Epithelial cell of proximal tubule (primary cell): ENCODE measurements at regions not wholly inside any gene's neighbourhood (a gene's known extent, or its start where the extent isn't known, plus 50 kb on each side); places are given as distances from the start of the nearest gene placed in this dataset.

Source experiments
- DNase-seq: peaks from one replicate; pipeline ENCODE4 v3.0.0-alpha.2; 2011; ENCODE audit warnings: low read depth
- H3K4me3 ChIP-seq: 2 replicates; pipeline ENCODE4 v1.5.1; 2011; ENCODE audit warnings: low read depth, mild to moderate bottlenecking, low read length
- CTCF ChIP-seq: conservative IDR thresholded peaks from 2 replicates; pipeline ENCODE4 v1.5.1; 2012; ENCODE audit warnings: low read depth, mild to moderate bottlenecking, low read length

DNA sequence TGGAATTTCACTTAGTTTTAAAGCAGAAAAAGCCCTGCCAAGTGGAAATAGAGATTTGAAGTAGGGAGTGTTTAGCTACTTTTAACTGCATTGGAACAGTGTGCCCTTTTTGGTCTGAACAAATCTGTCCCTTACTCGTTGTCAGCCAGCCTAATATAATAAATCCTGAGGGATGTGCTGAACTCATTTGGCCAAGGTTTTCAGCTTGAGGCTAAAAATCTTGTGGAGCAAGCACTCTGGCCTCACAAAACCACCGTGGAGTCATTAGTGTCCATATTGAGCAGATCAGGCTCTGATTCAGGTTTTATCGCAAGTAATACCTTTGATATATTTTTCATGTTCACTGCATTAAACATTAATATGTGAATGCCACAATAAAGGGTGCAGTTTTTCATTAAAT lies 383.5 kb downstream of the FRK start:
- no peak for DNase-seq
- TF ChIP-seq CTCF = no peak
- H3K4me3 ChIP-seq = no peak overlapping the region

GRCh38 chr6:115675443-115675842 lies 385.2 kb downstream of the FRK start:
- DNase-seq = no peak
- no peak for TF ChIP-seq CTCF
- no peak overlapping the region for H3K4me3 ChIP-seq

- TF ChIP-seq CTCF = no peak
- H3K4me3 ChIP-seq = no peak overlapping the region
- no peak for DNase-seq
These were observed 391.9 kb downstream of the FRK start for GRCh38 chr6:115668781-115669180.

DNA sequence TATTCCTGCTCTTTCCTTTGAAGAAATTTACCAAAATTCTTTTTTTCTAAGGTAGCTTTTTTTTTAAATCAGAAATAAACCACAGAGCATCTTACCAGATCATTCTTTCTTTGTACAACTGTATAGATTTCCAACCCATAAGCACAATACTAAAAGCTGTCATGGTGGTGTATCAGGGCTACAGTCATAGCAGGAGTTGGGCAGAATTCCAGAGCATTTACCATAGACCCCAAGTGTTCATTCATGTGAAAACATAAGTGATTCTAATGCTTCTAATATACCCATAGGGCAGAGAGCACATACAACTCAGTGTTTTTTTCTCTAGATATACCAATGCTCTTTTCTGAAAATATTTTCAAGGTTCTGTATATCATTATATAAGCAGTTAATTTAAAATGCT lies 392.5 kb downstream of the FRK start:
- H3K4me3 ChIP-seq = no peak overlapping the region
- DNase-seq = no peak
- no peak for TF ChIP-seq CTCF

GRCh38 chr6:115667478-115668026 lies 393.1 kb downstream of the FRK start:
- no peak for TF ChIP-seq CTCF
- no peak overlapping the region for H3K4me3 ChIP-seq
- no peak for DNase-seq

- no peak overlapping the region for H3K4me3 ChIP-seq
- TF ChIP-seq CTCF = no peak
- DNase-seq = no peak
These were observed 393.7 kb downstream of the FRK start for GRCh38 chr6:115666997-115667396.

GRCh38 chr6:115665310-115665709 lies 395.4 kb downstream of the FRK start:
- no peak overlapping the region for H3K4me3 ChIP-seq
- no peak for TF ChIP-seq CTCF
- no peak for DNase-seq
